HG02759 (cell line): ENCODE measurements at regions not wholly inside any gene's neighbourhood (a gene's known extent, or its start where the extent isn't known, plus 50 kb on each side); places are given as distances from the start of the nearest gene placed in this dataset.
"Not testable (repeated sequence)": the region's sequence is repeated elsewhere in the genome, so short reads cannot be mapped to it uniquely, and the experiment has no call there.

ENCODE experiments used
- ATAC-seq: cut with Tn5 transposase; IDR thresholded peaks from one replicate; pipeline ENCODE4 v1.9.1; 2021; ENCODE audit warnings: mild to moderate bottlenecking, moderate library complexity; ENCODE audit not compliant: unreplicated experiment

- no peak for ATAC-seq
These were observed 1993.8 kb downstream of the ARAP2 start for GRCh38 chr4:34250562-34250961.

- no peak for ATAC-seq
These were observed 1991.1 kb downstream of the ARAP2 start for GRCh38 chr4:34253239-34253638.

GRCh38 chr4:34258176-34258575 is 1986.1 kb downstream of the ARAP2 start:
- no peak for ATAC-seq

- ATAC-seq, result no peak
These were observed 1982.5 kb downstream of the ARAP2 start for GRCh38 chr4:34261799-34262314.

- no peak for ATAC-seq
These were observed 1974.7 kb downstream of the ARAP2 start for GRCh38 chr4:34269613-34270012.

- no peak for ATAC-seq
These were observed 1972.6 kb downstream of the ARAP2 start for GRCh38 chr4:34271479-34272355.

- no peak for ATAC-seq
These were observed 1965.3 kb downstream of the ARAP2 start for GRCh38 chr4:34279011-34279410.

GRCh38 chr4:34280131-34280530 is 1964.2 kb downstream of the ARAP2 start:
- no peak for ATAC-seq

GRCh38 chr4:34281826-34282225 is 1962.5 kb downstream of the ARAP2 start:
- ATAC-seq, result no peak

GRCh38 chr4:34289489-34289888 is 1954.8 kb downstream of the ARAP2 start:
- no peak for ATAC-seq

GRCh38 chr4:34289962-34290361 is 1954.4 kb downstream of the ARAP2 start:
- ATAC-seq, result no peak

GRCh38 chr4:34293459-34293858 is 1950.9 kb downstream of the ARAP2 start:
- no peak for ATAC-seq

- ATAC-seq, result no peak
These were observed 1934.9 kb downstream of the ARAP2 start for GRCh38 chr4:34309383-34309906.

- ATAC-seq, result no peak
These were observed 1925.5 kb downstream of the ARAP2 start for GRCh38 chr4:34318773-34319172.

GRCh38 chr4:34323549-34324320 is 1920.6 kb downstream of the ARAP2 start:
- no peak for ATAC-seq

- ATAC-seq, result no peak
These were observed 1915.4 kb downstream of the ARAP2 start for GRCh38 chr4:34328939-34329338.

GRCh38 chr4:34335156-34335555 is 1909.2 kb downstream of the ARAP2 start:
- not testable (repeated sequence) for ATAC-seq

- not testable (repeated sequence) for ATAC-seq
These were observed 1908.8 kb downstream of the ARAP2 start for GRCh38 chr4:34335556-34335955.

- ATAC-seq, result no peak
These were observed 1881.7 kb downstream of the ARAP2 start for GRCh38 chr4:34362654-34363053.

GRCh38 chr4:34363842-34364241 is 1880.5 kb downstream of the ARAP2 start:
- ATAC-seq, result no peak

GRCh38 chr4:34365946-34366345 is 1878.4 kb downstream of the ARAP2 start:
- no peak for ATAC-seq

- ATAC-seq, result no peak
These were observed 1872.6 kb downstream of the ARAP2 start for GRCh38 chr4:34371676-34372075.
